ENCODE measurements at regions not wholly inside any gene's neighbourhood (a gene's known extent, or its start where the extent isn't known, plus 50 kb on each side); places are given as distances from the start of the nearest gene placed in this dataset.

DNA sequence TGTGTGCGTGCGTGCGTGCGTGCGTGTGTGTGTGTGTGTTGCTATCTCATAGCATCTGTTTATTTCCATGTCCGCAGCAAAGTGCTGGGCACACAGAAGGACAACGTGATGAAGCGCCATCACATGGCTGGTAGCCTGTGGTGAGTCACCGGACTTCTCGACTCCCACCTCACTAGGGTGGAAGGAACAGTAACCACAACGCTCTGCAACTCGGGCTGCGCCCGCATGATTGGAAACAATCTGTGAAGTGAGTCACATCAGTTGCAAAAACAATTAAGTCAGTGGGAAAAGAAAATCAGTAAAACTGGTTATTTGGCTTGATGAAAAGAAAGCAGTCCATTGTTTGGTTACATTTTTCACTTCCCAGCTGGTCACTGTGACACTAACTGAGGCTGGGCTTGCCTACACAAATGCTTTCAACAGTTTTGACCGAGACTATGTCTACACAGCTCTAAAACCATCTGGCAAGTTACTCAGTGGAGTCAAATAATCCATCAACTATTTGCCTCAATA, 437.3 kb upstream of the CADM1 start:
- no peak overlapping the region for H3K27ac ChIP-seq (ENCODE audit: low read depth)
- DNase-seq (ENCODE audit: extremely low spot score): no peak
- no peaks in the 10 kb centered on the region for H3K36me3 ChIP-seq (ENCODE audit: insufficient read depth)
- no peak overlapping the region for H3K4me3 ChIP-seq (ENCODE audit: low read depth, low read length)
- no peaks in the 10 kb centered on the region for H3K4me1 ChIP-seq (ENCODE audit: insufficient read depth)
- 75% methylated on average over 15 of the region's 15 CpGs for WGBS

- Histone ChIP-seq H3K36me3 (ENCODE audit: insufficient read depth) (no peaks in the 10 kb centered on the region), H3K4me3 (ENCODE audit: low read depth, low read length) (no peak overlapping the region), H3K4me1 (ENCODE audit: insufficient read depth) (no peaks in the 10 kb centered on the region), H3K27ac (ENCODE audit: low read depth) (no peak overlapping the region)
- 81% methylated on average over 5 of the region's 5 CpGs for WGBS
- no peak for DNase-seq (ENCODE audit: extremely low spot score)
Measured at GRCh38 chr11:115941044-115941443, 436.8 kb upstream of the CADM1 start.

DNA sequence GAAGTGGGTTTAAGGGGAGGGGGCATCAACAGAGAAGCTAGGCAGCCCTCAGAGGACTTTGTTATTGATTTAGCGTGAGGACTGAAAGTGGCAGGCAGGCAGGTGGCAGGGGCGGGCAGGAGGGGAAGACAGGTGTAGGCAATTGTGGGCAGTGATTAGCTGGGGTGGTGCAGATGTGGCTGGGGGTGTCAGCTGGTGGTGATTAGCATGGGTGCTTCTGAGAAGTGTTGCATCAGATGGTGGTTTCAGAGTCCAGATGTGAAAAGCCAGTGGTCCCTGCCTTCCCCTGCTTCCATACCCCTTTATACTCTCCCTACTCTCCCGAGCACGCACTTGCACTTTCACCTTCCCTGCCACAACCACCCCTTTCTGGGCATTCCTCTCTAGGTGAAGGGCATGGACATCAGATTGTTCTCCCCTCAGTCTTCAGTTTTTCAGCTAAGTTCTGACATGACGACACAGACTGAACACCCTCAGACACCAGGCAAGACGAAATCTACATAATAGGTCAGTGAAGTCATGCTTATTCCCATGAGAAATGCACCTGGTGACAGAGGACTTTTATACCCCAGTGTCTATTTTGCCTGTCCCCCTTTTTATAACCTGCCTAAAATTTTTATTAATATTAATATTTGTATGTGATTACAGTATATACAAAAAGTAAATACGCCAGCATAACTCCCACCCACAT, 435.7 kb upstream of the CADM1 start:
- Histone ChIP-seq H3K27ac (ENCODE audit: low read depth) (no peak overlapping the region), H3K36me3 (ENCODE audit: insufficient read depth) (no peaks in the 10 kb centered on the region), H3K4me3 (ENCODE audit: low read depth, low read length) (no peak overlapping the region), H3K4me1 (ENCODE audit: insufficient read depth) (no peaks in the 10 kb centered on the region)
- DNase-seq (ENCODE audit: extremely low spot score): no peak
- WGBS: 79% methylated on average over 7 of the region's 7 CpGs

GRCh38 chr11:115939104-115939730, 435.0 kb upstream of the CADM1 start:
- no peak overlapping the region for H3K4me3 ChIP-seq (ENCODE audit: low read depth, low read length)
- 21% methylated on average over 6 of the region's 6 CpGs for WGBS
- no peaks in the 10 kb centered on the region for H3K36me3 ChIP-seq (ENCODE audit: insufficient read depth)
- no peaks in the 10 kb centered on the region for H3K4me1 ChIP-seq (ENCODE audit: insufficient read depth)
- H3K27ac ChIP-seq (ENCODE audit: low read depth): no peak overlapping the region
- no peak for DNase-seq (ENCODE audit: extremely low spot score)

DNA sequence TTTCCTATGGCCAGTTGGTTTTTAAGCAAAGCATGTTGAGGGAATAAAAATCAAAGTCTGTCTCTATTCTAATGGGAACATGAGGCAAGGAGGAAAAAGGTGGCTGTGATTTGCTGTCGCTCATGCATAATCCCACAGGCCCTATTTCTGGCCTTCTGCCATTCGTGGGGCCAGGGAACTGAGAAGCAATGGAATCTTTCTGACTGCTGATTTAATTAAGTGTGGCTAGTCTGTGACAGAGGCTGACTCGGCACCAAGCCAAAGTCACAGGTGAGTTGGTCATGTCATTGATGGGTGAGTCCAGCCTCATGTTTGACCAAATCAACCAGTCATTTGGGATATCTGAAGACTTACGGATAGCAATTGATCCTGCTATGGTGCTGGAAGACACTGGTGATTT, 429.3 kb upstream of the CADM1 start:
- Histone ChIP-seq H3K36me3 (ENCODE audit: insufficient read depth) (no peaks in the 10 kb centered on the region), H3K4me3 (ENCODE audit: low read depth, low read length) (no peak overlapping the region), H3K27ac (ENCODE audit: low read depth) (no peak overlapping the region), H3K4me1 (ENCODE audit: insufficient read depth) (no peaks in the 10 kb centered on the region)
- DNase-seq (ENCODE audit: extremely low spot score): no peak
- 66% methylated on average over 4 of the region's 4 CpGs for WGBS

DNA sequence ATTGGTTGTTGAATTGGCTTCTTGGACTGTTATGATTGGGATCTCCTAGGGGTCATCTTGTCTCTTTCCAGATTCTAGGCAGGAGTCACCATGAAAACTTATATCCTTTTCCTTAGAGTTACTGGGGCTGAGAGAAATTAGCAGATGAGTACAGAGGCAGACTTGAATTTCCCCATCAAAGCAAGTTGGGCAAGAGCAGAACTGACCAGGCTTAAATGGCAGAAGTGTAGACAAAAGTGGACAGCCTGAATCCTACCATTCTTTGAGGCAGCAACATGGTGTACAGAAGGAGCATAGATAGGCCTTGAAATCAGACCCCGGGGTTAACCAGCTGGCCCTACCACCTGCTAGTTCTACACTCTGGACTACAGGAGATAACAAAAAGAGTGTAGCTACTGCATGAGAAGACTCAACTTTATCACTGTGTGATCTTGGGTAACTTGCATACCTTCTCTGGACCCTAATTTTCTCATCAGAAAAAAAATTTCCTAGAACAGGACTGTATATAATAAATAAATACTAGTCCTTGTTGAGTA, 427.4 kb upstream of the CADM1 start:
- WGBS: 91% methylated on average over 1 of the region's 1 CpG

DNA sequence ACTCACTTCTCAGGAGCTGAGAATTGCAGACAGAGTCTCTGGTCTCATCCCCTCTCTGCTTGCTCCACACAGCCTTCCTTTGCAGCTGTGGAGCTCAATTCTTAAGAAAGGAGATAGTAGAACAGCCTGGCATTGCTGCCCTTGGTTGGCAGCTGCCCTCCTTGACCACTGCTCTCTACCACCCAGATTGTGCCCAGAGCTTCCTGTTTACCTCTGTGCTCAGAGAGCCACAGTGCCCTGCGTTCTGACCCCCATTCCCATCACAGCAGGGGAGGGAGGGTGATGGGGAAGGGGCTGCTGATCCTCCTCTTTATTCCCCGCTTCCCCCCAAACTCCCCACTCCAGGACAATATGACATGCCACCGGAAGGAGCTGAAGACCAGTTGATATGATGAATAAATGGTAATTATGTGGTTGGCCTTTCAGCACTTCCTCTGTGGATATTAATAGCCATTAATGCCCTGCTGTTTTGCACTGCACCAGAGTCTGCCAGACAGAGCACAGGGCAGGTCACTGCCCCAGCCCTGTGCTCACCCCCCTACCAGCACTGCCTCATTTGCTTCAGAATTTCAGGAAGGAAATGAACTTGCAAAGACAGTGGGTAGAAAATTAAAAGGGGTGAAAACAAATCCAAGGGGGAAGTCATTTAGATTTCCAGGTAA, 426.8 kb upstream of the CADM1 start:
- WGBS: 55% methylated on average over 3 of the region's 3 CpGs

More for the DNA sequence above, 427.4 kb upstream of the CADM1 start:
- H3K4me3 ChIP-seq (ENCODE audit: low read depth, low read length): no peak overlapping the region
- no peak overlapping the region for H3K27ac ChIP-seq (ENCODE audit: low read depth)
- H3K4me1 ChIP-seq (ENCODE audit: insufficient read depth): no peaks in the 10 kb centered on the region
- DNase-seq (ENCODE audit: extremely low spot score): no peak
- H3K36me3 ChIP-seq (ENCODE audit: insufficient read depth): no peaks in the 10 kb centered on the region

DNA sequence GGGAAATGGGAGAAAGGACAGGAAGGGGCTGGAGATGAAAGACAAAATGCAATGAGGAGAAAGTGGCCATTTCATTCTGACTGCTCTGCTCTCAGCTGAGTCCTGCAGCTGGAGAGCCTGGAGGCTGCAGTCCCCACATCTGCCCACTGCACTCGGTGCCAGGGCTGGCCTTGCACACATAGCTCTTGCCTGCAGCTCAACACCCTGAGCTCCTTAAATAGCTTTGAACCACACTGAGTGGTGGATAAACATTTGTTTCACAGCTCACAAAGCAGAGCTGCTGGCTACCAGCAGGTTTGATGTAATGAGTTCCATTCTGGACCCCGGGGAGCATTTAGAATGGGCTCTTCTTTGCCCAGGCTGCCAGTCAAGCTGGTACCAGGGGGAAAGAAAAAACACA, 426.1 kb upstream of the CADM1 start:
- no peak for DNase-seq (ENCODE audit: extremely low spot score)
- 41% methylated on average over 2 of the region's 2 CpGs for WGBS
- Histone ChIP-seq H3K36me3 (ENCODE audit: insufficient read depth) (no peaks in the 10 kb centered on the region), H3K4me1 (ENCODE audit: insufficient read depth) (no peaks in the 10 kb centered on the region), H3K4me3 (ENCODE audit: low read depth, low read length) (no peak overlapping the region), H3K27ac (ENCODE audit: low read depth) (no peak overlapping the region)

More for the DNA sequence above, 426.8 kb upstream of the CADM1 start:
- no peaks in the 10 kb centered on the region for H3K36me3 ChIP-seq (ENCODE audit: insufficient read depth)
- H3K4me1 ChIP-seq (ENCODE audit: insufficient read depth): no peaks in the 10 kb centered on the region
- DNase-seq (ENCODE audit: extremely low spot score): no peak
- no peak overlapping the region for H3K4me3 ChIP-seq (ENCODE audit: low read depth, low read length)
- no peak overlapping the region for H3K27ac ChIP-seq (ENCODE audit: low read depth)

GRCh38 chr11:115929618-115930129, 425.5 kb upstream of the CADM1 start:
- H3K4me3 ChIP-seq (ENCODE audit: low read depth, low read length): no peak overlapping the region
- no peaks in the 10 kb centered on the region for H3K4me1 ChIP-seq (ENCODE audit: insufficient read depth)
- 82% methylated on average over 6 of the region's 6 CpGs for WGBS
- H3K36me3 ChIP-seq (ENCODE audit: insufficient read depth): no peaks in the 10 kb centered on the region
- H3K27ac ChIP-seq (ENCODE audit: low read depth): no peak overlapping the region
- no peak for DNase-seq (ENCODE audit: extremely low spot score)

DNA sequence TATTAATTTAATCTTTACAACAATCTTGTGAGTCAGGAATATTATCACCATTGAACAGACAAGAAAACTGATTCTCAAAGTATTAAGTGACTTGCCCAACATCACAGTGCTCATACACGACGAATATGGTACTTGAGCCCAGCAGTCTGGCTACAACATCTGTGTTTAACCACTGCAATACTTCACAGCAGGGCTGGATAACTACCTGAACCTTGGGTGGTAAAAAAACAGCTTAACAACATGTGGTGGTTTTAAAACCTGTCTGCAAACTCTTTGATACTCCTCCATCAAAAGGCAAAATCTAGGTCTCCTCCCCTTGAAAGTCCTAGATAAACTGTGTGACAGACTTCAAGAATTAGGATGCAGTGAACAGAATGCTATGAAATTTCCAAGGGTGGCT, 424.6 kb upstream of the CADM1 start:
- WGBS: 76% methylated on average over 2 of the region's 2 CpGs
- H3K36me3 ChIP-seq (ENCODE audit: insufficient read depth): no peaks in the 10 kb centered on the region
- no peak for DNase-seq (ENCODE audit: extremely low spot score)
- no peak overlapping the region for H3K4me3 ChIP-seq (ENCODE audit: low read depth, low read length)
- H3K27ac ChIP-seq (ENCODE audit: low read depth): no peak overlapping the region
- H3K4me1 ChIP-seq (ENCODE audit: insufficient read depth): no peaks in the 10 kb centered on the region

- H3K27ac ChIP-seq (ENCODE audit: low read depth): no peak overlapping the region
- 91% methylated on average over 8 of the region's 8 CpGs for WGBS
- H3K36me3 ChIP-seq (ENCODE audit: insufficient read depth): no peaks in the 10 kb centered on the region
- H3K4me3 ChIP-seq (ENCODE audit: low read depth, low read length): no peak overlapping the region
- no peaks in the 10 kb centered on the region for H3K4me1 ChIP-seq (ENCODE audit: insufficient read depth)
- DNase-seq (ENCODE audit: extremely low spot score): no peak
Measured at GRCh38 chr11:115927823-115928329, 423.7 kb upstream of the CADM1 start.

GRCh38 chr11:115926601-115927000, 422.4 kb upstream of the CADM1 start:
- H3K27ac ChIP-seq (ENCODE audit: low read depth): no peak overlapping the region
- H3K4me3 ChIP-seq (ENCODE audit: low read depth, low read length): no peak overlapping the region
- no peaks in the 10 kb centered on the region for H3K4me1 ChIP-seq (ENCODE audit: insufficient read depth)
- WGBS: 93% methylated on average over 4 of the region's 4 CpGs
- no peaks in the 10 kb centered on the region for H3K36me3 ChIP-seq (ENCODE audit: insufficient read depth)
- no peak for DNase-seq (ENCODE audit: extremely low spot score)

DNA sequence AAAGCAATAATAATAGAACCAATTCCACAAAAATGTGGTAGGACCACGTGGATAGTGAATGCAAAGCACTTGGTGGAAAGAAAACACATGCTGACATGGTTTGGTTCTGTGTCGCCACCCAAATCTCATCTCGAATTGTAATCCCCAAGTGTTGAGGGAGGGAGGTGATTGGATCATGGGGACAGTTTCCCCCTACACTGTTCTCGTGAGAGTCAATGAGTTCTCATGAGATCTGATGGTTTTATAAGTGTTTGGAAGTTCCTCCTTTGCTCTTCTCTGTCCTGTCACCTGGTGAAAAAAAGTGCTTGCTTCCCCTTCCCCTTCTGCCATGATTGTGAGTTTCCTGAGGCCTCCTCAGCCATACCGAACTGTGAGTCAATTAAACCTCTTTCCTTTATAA, 421.9 kb upstream of the CADM1 start:
- no peak overlapping the region for H3K4me3 ChIP-seq (ENCODE audit: low read depth, low read length)
- 80% methylated on average over 5 of the region's 5 CpGs for WGBS
- no peaks in the 10 kb centered on the region for H3K4me1 ChIP-seq (ENCODE audit: insufficient read depth)
- no peak overlapping the region for H3K27ac ChIP-seq (ENCODE audit: low read depth)
- no peaks in the 10 kb centered on the region for H3K36me3 ChIP-seq (ENCODE audit: insufficient read depth)
- DNase-seq (ENCODE audit: extremely low spot score): no peak
